Immature natural killer cell (primary cell): ENCODE measurements at regions not wholly inside any gene's neighbourhood (a gene's known extent, or its start where the extent isn't known, plus 50 kb on each side); places are given as distances from the start of the nearest gene placed in this dataset.

Experiments
- DNase-seq, 3 donors: peaks; one replicate each; pipeline ENCODE4 v3.0.0; 2022; ENCODE audit warnings: mixed read lengths in 1 of 3
- H3K27ac Mint-ChIP-seq, 6 donors: one replicate each; pipeline ENCODE4 v1.8.0; 2020; ENCODE audit warnings: mixed read lengths in 6 of 6, mild to moderate bottlenecking in 5 of 6, inconsistent platforms in 4 of 6, moderate library complexity in 3 of 6
- H3K27me3 Mint-ChIP-seq, 3 donors: one replicate each; pipeline ENCODE4 v1.8.0; 2020 to 2021; ENCODE audit warnings: low read depth in 3 of 3, mild to moderate bottlenecking in 3 of 3, mixed read lengths in 3 of 3, moderate library complexity in 3 of 3, inconsistent platforms in 1 of 3
- H3K36me3 Mint-ChIP-seq, 3 donors: one replicate each; pipeline ENCODE4 v1.8.0; 2020; ENCODE audit warnings: mixed read lengths in 3 of 3, inconsistent platforms in 2 of 3, mild to moderate bottlenecking in 2 of 3
- H3K4me1 Mint-ChIP-seq, 2 donors: one replicate each; pipeline ENCODE4 v1.8.0; 2020; ENCODE audit warnings: inconsistent platforms in 2 of 2, mild to moderate bottlenecking in 2 of 2, mixed read lengths in 2 of 2, moderate library complexity in 1 of 2
- H3K4me3 Mint-ChIP-seq, 5 donors: one replicate each; pipeline ENCODE4 v1.8.0; 2020; ENCODE audit warnings: mild to moderate bottlenecking in 5 of 5, mixed read lengths in 5 of 5, inconsistent platforms in 3 of 5, moderate library complexity in 3 of 5
- H3K9me3 Mint-ChIP-seq, 6 donors: one replicate each; pipeline ENCODE4 v1.8.0; 2020; ENCODE audit warnings: mild to moderate bottlenecking in 6 of 6, mixed read lengths in 6 of 6, inconsistent platforms in 4 of 6, moderate library complexity in 3 of 6

DNA sequence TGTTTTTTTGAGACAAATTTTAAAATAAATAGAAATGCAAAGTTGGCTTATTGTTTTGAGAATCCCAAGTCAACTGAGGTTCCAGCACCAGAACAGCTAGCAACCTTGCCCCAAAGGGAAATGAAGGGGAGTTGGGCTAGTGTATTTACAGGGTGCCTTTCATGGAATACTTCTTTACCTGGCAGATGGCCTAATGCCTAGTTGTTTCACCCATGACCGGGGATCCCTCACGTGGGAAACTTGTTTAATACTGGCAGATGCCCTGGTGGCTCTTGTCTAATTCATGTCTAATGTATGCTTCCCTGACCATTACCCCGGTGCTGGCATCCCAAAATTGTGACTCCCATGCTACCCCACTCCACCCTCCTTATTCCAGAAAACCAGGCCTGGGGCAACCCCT is 861.1 kb upstream of the ZWINT start:
- no peaks in the 10 kb centered on the region for H3K4me1 Mint-ChIP-seq
- H3K27me3 Mint-ChIP-seq, result no peaks in the 10 kb centered on the region
- H3K36me3 Mint-ChIP-seq, result peaks cover 0 to 3% (median 0%) of the 10 kb centered on the region in 3 donors
- peaks cover 0 to 38% (median 9%) of the 10 kb centered on the region in 6 donors for H3K9me3 Mint-ChIP-seq
- no peak for DNase-seq
- no peak overlapping the region for H3K27ac Mint-ChIP-seq
- peak overlapping the region in 1 of 5 donors; percentile 12 for H3K4me3 Mint-ChIP-seq

DNA sequence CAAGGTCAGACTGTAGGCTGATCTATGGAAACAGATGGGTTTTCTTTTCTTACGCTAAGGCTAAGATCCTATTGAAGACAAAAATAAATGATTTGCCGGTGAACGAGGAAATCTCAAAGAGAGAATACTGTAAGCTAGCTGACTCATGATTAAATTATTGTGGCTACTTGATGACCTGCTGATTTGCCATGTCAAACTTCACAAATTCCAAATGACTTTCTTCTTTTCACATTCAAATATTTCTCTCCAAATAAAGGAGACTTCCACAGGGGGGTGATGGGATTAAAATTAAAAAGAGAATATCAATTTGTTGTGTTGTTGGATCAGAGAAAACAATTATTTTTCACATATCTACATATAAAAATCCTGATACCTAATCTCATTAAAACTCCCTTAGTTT is 860.6 kb upstream of the ZWINT start:
- Mint-ChIP-seq H3K9me3 (peaks cover 0 to 38% (median 9%) of the 10 kb centered on the region in 6 donors), H3K36me3 (peaks cover 0 to 3% (median 0%) of the 10 kb centered on the region in 3 donors), H3K4me3 (no peak overlapping the region), H3K27ac (no peak overlapping the region), H3K27me3 (no peaks in the 10 kb centered on the region), H3K4me1 (no peaks in the 10 kb centered on the region)
- DNase-seq, result no peak

GRCh38 chr10:57218382-57218781 is 857.3 kb upstream of the ZWINT start:
- no peak overlapping the region for H3K4me3 Mint-ChIP-seq
- peaks cover 0 to 56% (median 12%) of the 10 kb centered on the region in 6 donors for H3K9me3 Mint-ChIP-seq
- DNase-seq, result no peak
- H3K4me1 Mint-ChIP-seq, result no peaks in the 10 kb centered on the region
- H3K36me3 Mint-ChIP-seq, result peaks cover 0 to 3% (median 0%) of the 10 kb centered on the region in 3 donors
- H3K27ac Mint-ChIP-seq, result no peak overlapping the region
- no peaks in the 10 kb centered on the region for H3K27me3 Mint-ChIP-seq

GRCh38 chr10:57202356-57202755 is 841.3 kb upstream of the ZWINT start:
- Mint-ChIP-seq H3K27me3 (no peaks in the 10 kb centered on the region), H3K9me3 (peaks cover 11 to 32% (median 15%) of the 10 kb centered on the region in 6 donors), H3K4me3 (no peak overlapping the region), H3K36me3 (no peaks in the 10 kb centered on the region), H3K4me1 (no peaks in the 10 kb centered on the region), H3K27ac (no peak overlapping the region)
- DNase-seq, result no peak

- no peak overlapping the region for H3K27ac Mint-ChIP-seq
- H3K4me3 Mint-ChIP-seq, result no peak overlapping the region
Observed at GRCh38 chr10:57188846-57189245, 827.8 kb upstream of the ZWINT start.

GRCh38 chr10:57186201-57186600 is 825.1 kb upstream of the ZWINT start:
- Mint-ChIP-seq H3K27ac (no peak overlapping the region), H3K4me1 (no peaks in the 10 kb centered on the region), H3K36me3 (no peaks in the 10 kb centered on the region), H3K4me3 (no peak overlapping the region), H3K27me3 (no peaks in the 10 kb centered on the region), H3K9me3 (peaks cover 10 to 60% (median 30%) of the 10 kb centered on the region in 6 donors)
- DNase-seq, result no peak

More at GRCh38 chr10:57188846-57189245, 827.8 kb upstream of the ZWINT start:
- no peak for DNase-seq
- H3K27me3 Mint-ChIP-seq, result no peaks in the 10 kb centered on the region
- H3K4me1 Mint-ChIP-seq, result no peaks in the 10 kb centered on the region
- H3K9me3 Mint-ChIP-seq, result peaks cover 8 to 61% (median 25%) of the 10 kb centered on the region in 6 donors
- H3K36me3 Mint-ChIP-seq, result no peaks in the 10 kb centered on the region

DNA sequence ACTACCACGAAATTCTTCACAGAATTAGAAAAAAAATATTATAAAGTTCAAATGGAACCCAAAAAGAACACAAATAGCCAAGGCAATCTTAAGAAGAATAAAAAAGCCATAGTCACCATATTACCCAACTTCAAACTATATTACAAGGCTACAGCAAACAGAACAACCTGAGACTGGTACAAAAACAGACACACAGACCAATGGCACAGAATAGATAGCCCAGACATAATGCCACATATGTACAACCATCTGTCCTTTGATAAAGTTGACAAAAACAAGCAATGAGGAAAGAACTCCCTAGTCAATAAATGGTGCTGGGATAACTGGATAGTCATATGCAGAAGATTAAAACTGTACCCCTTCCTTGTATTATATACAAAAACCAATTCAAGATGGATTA is 808.5 kb upstream of the ZWINT start:
- H3K27ac Mint-ChIP-seq, result no peak overlapping the region
- H3K36me3 Mint-ChIP-seq, result no peaks in the 10 kb centered on the region
- peaks cover 7 to 45% (median 27%) of the 10 kb centered on the region in 6 donors for H3K9me3 Mint-ChIP-seq
- no peaks in the 10 kb centered on the region for H3K4me1 Mint-ChIP-seq
- no peak for DNase-seq
- peaks cover 0 to 2% (median 0%) of the 10 kb centered on the region in 3 donors for H3K27me3 Mint-ChIP-seq
- no peak overlapping the region for H3K4me3 Mint-ChIP-seq

DNA sequence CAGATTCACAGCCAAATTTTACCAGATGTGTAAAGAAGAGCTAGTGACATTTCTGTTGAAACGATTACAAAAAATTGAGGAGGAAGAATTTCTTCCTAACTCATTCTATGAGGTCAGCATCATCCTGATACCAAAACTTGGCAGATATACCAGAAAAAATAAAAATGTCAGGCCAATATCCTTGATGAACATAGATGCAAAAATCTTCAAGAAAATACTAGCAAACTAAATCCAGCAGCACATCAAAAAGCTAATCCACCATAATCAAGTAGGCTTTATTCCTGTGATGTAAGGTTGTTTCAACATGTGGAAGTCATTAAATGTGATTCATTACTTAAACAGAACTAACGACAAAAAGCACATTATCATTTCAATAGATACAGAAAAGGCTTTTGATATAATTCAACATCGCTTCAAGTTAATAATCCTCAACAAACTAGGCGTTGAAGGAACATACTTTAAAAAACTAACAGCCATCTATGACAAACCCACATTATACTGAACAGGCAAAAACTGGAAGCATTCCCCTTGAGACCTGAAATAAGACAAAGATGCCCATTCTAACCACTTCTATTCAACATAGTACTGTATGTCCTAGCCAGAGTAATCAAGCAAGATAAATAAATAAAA is 807.7 kb upstream of the ZWINT start:
- H3K36me3 Mint-ChIP-seq, result no peaks in the 10 kb centered on the region
- no peak overlapping the region for H3K27ac Mint-ChIP-seq
- peaks cover 0 to 2% (median 0%) of the 10 kb centered on the region in 3 donors for H3K27me3 Mint-ChIP-seq
- peaks cover 5 to 46% (median 31%) of the 10 kb centered on the region in 6 donors for H3K9me3 Mint-ChIP-seq
- H3K4me3 Mint-ChIP-seq, result no peak overlapping the region
- H3K4me1 Mint-ChIP-seq, result no peaks in the 10 kb centered on the region
- no peak for DNase-seq

GRCh38 chr10:57165671-57166070 is 804.6 kb upstream of the ZWINT start:
- Mint-ChIP-seq H3K36me3 (no peaks in the 10 kb centered on the region), H3K4me1 (no peaks in the 10 kb centered on the region), H3K4me3 (no peak overlapping the region), H3K27me3 (peaks cover 0 to 2% (median 0%) of the 10 kb centered on the region in 3 donors), H3K27ac (no peak overlapping the region), H3K9me3 (peaks cover 12 to 58% (median 31%) of the 10 kb centered on the region in 6 donors)
- no peak for DNase-seq

- no peaks in the 10 kb centered on the region for H3K4me1 Mint-ChIP-seq
- no peaks in the 10 kb centered on the region for H3K27me3 Mint-ChIP-seq
- peaks cover 15 to 40% (median 25%) of the 10 kb centered on the region in 6 donors for H3K9me3 Mint-ChIP-seq
- DNase-seq, result no peak
- no peak overlapping the region for H3K27ac Mint-ChIP-seq
- H3K36me3 Mint-ChIP-seq, result no peaks in the 10 kb centered on the region
- H3K4me3 Mint-ChIP-seq, result no peak overlapping the region
Observed at GRCh38 chr10:57162231-57162630, 801.2 kb upstream of the ZWINT start.

DNA sequence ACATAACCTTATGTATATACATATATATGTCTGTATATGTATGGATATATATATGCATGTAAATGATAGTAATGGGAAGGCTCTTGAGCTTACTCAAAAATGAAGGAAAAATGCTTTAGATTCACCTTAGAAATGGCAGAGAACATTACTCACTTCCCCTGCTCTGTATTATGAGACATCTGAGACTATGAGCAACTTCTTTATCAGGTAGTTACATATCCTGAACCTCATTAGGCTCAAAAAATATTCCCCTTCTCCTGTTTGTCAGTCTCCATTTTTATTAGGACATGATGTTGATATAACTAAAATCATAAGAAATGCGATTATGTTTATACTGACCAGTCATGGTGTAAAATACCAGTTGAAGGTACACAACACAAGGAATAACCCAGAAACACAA is 800.1 kb upstream of the ZWINT start:
- H3K36me3 Mint-ChIP-seq, result no peaks in the 10 kb centered on the region
- no peak for DNase-seq
- H3K27me3 Mint-ChIP-seq, result no peaks in the 10 kb centered on the region
- H3K4me1 Mint-ChIP-seq, result no peaks in the 10 kb centered on the region
- no peak overlapping the region for H3K27ac Mint-ChIP-seq
- peaks cover 15 to 35% (median 21%) of the 10 kb centered on the region in 6 donors for H3K9me3 Mint-ChIP-seq
- H3K4me3 Mint-ChIP-seq, result no peak overlapping the region

DNA sequence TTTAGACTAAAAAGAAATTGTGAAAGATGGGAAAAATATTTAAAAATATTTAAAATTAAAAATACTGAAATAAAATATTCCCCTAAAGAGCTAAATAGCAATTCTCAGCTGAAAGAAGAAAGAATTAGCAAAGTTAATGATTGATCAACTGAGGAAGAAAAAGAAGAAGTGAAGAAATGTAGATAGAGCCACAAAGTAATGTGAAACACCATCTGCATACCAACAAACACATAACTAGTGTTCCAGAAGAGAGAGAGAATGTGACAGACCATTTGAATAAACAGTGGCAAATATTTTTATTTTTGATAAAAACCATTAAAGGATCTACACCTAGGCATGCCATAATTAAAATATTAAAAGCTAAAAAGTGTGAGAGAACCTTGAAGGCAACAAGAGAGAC is 784.5 kb upstream of the ZWINT start:
- Mint-ChIP-seq H3K36me3 (peaks cover 0 to 4% (median 0%) of the 10 kb centered on the region in 3 donors), H3K4me3 (no peak overlapping the region), H3K4me1 (no peaks in the 10 kb centered on the region)

DNA sequence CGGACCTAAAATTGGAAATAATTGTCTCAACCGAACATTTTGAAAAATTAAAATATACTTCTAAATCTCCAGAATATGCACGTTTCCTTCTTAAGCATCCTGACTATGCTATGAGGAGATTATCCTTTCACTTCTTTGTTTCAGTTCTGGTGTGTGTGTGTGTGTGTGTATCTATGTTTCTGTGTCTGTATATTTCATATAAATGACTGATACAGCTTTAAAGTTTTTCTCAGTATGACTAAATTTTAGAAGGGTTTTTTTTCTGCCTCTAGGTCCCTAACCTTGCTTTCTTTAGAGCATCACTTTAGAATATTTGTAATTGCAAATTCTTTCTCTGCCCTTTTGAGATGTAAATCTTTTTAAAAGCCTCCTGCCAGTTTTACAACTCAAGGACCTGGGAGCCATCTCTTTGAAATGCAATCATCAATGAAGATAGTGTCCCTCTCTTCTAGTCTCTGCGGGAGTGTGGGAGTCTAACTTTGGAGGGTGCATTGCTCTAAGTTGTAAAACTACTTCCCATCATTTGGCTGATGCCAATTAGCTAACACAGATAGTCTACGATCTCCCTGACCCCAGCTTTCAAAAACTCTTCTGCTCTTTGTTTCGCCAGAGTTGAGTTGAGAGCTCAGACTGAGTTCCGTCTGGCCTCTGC is 782.0 kb upstream of the ZWINT start:
- no peaks in the 10 kb centered on the region for H3K27me3 Mint-ChIP-seq
- H3K27ac Mint-ChIP-seq, result no peak overlapping the region
- H3K4me3 Mint-ChIP-seq, result no peak overlapping the region
- peaks cover 6 to 45% (median 23%) of the 10 kb centered on the region in 6 donors for H3K9me3 Mint-ChIP-seq
- H3K36me3 Mint-ChIP-seq, result peaks cover 0 to 4% (median 0%) of the 10 kb centered on the region in 3 donors
- DNase-seq, result no peak
- H3K4me1 Mint-ChIP-seq, result no peaks in the 10 kb centered on the region

More for the DNA sequence above, 784.5 kb upstream of the ZWINT start:
- H3K27ac Mint-ChIP-seq, result no peak overlapping the region
- no peak for DNase-seq
- peaks cover 9 to 55% (median 26%) of the 10 kb centered on the region in 6 donors for H3K9me3 Mint-ChIP-seq
- H3K27me3 Mint-ChIP-seq, result peaks cover 0 to 2% (median 0%) of the 10 kb centered on the region in 3 donors

GRCh38 chr10:57141708-57142107 is 780.6 kb upstream of the ZWINT start:
- Mint-ChIP-seq H3K36me3 (peaks cover 0 to 2% (median 0%) of the 10 kb centered on the region in 3 donors), H3K4me3 (no peak overlapping the region), H3K4me1 (no peaks in the 10 kb centered on the region), H3K9me3 (peaks cover 2 to 33% (median 21%) of the 10 kb centered on the region in 6 donors), H3K27ac (no peak overlapping the region), H3K27me3 (peaks cover 0 to 1% (median 0%) of the 10 kb centered on the region in 3 donors)
- no peak for DNase-seq
